NB4 (cell line): ENCODE measurements at regions not wholly inside any gene's neighbourhood (a gene's known extent, or its start where the extent isn't known, plus 50 kb on each side); places are given as distances from the start of the nearest gene placed in this dataset.

ENCODE experiments used
- CTCF ChIP-seq: IDR thresholded peaks from one replicate; pipeline ENCODE4 v1.5.1; 2012; ENCODE audit warnings: low read depth, low read length
- MAX ChIP-seq: IDR thresholded peaks from 2 replicates; pipeline ENCODE4 v1.6.1; 2011; ENCODE audit warnings: low read depth, low read length
- MYC ChIP-seq: IDR thresholded peaks from 2 replicates; pipeline ENCODE4 v1.6.1; 2011; ENCODE audit warnings: low read depth, low read length
- POLR2A ChIP-seq: IDR thresholded peaks from 2 replicates; pipeline ENCODE4 v1.6.1; 2011; ENCODE audit warnings: mild to moderate bottlenecking; ENCODE audit not compliant: insufficient read length; ENCODE audit errors: extremely low read depth

GRCh38 chr2:167592441-167592840 is 655.0 kb downstream of the STK39 start:
- TF ChIP-seq CTCF, result no peak
- no peak for TF ChIP-seq POLR2A
- no peak for TF ChIP-seq MAX
- no peak for TF ChIP-seq MYC
